NCI-H460 (cell line): ENCODE measurements at regions not wholly inside any gene's neighbourhood (a gene's known extent, or its start where the extent isn't known, plus 50 kb on each side); places are given as distances from the start of the nearest gene placed in this dataset.
"Not testable (repeated sequence)": the region's sequence is repeated elsewhere in the genome, so short reads cannot be mapped to it uniquely, and the experiment has no call there.

Source experiments
- DNase-seq: peaks from one replicate; pipeline ENCODE4 v3.0.0-alpha.2; 2016; ENCODE audit warnings: low read depth; ENCODE audit errors: extremely low read depth

GRCh38 chr16:59944041-59944440 lies 1209.9 kb upstream of the GOT2 start:
- not testable (repeated sequence) for DNase-seq

GRCh38 chr16:59941594-59941993 lies 1207.5 kb upstream of the GOT2 start:
- no peak for DNase-seq

GRCh38 chr16:59920054-59920453 lies 1185.9 kb upstream of the GOT2 start:
- no peak for DNase-seq

GRCh38 chr16:59913666-59914065 lies 1179.5 kb upstream of the GOT2 start:
- no peak for DNase-seq

- peak; percentile 44 for DNase-seq
Measured at GRCh38 chr16:59909262-59909661, 1175.1 kb upstream of the GOT2 start.

- DNase-seq: no peak
Measured at GRCh38 chr16:59907611-59908010, 1173.5 kb upstream of the GOT2 start.

- peak; percentile 67 for DNase-seq
Measured at GRCh38 chr16:59905606-59906005, 1171.5 kb upstream of the GOT2 start.

- no peak for DNase-seq
Measured at GRCh38 chr16:59905131-59905530, 1171.0 kb upstream of the GOT2 start.

- no peak for DNase-seq
Measured at GRCh38 chr16:59899940-59900339, 1165.8 kb upstream of the GOT2 start.

- DNase-seq: no peak
Measured at GRCh38 chr16:59892376-59892775, 1158.3 kb upstream of the GOT2 start.

- DNase-seq: no peak
Measured at GRCh38 chr16:59887856-59888255, 1153.7 kb upstream of the GOT2 start.

- DNase-seq: peak; percentile 57
Measured at GRCh38 chr16:59886021-59886420, 1151.9 kb upstream of the GOT2 start.

- DNase-seq: peak; percentile 23
Measured at GRCh38 chr16:59881376-59881775, 1147.3 kb upstream of the GOT2 start.

GRCh38 chr16:59880611-59881010 lies 1146.5 kb upstream of the GOT2 start:
- no peak for DNase-seq

GRCh38 chr16:59878999-59879398 lies 1144.9 kb upstream of the GOT2 start:
- DNase-seq: peak; percentile 6

GRCh38 chr16:59878479-59878878 lies 1144.4 kb upstream of the GOT2 start:
- peak; percentile 79 for DNase-seq

GRCh38 chr16:59864981-59865666 lies 1131.0 kb upstream of the GOT2 start:
- DNase-seq: no peak

- DNase-seq: no peak
Measured at GRCh38 chr16:59859676-59860402, 1125.7 kb upstream of the GOT2 start.

- no peak for DNase-seq
Measured at GRCh38 chr16:59854846-59855439, 1120.8 kb upstream of the GOT2 start.

- no peak for DNase-seq
Measured at GRCh38 chr16:59849716-59850115, 1115.6 kb upstream of the GOT2 start.

- no peak for DNase-seq
Measured at GRCh38 chr16:59848296-59848695, 1114.2 kb upstream of the GOT2 start.

- DNase-seq: no peak
Measured at GRCh38 chr16:59840169-59840568, 1106.1 kb upstream of the GOT2 start.
